Esophagus squamous epithelium (tissue), 4 donors: ENCODE measurements at regions not wholly inside any gene's neighbourhood (a gene's known extent, or its start where the extent isn't known, plus 50 kb on each side); places are given as distances from the start of the nearest gene placed in this dataset.

ENCODE experiments used
- POLR2A ChIP-seq, 4 donors: fragments of 450-650 bp; IDR thresholded peaks; one replicate each; pipeline ENCODE4 v1.6.1; 2017; ENCODE audit warnings: antibody characterized with exemption in 4 of 4, mild to moderate bottlenecking in 4 of 4, moderate library complexity in 3 of 4
- TF ChIP-seq, protein P1 (sequence below), 6 experiments: fragments of 450-650 bp in 4 of 6; fragments of 200-600 bp in 2 of 6; sonication (generic) in 2 of 6; IDR thresholded peaks; one replicate each; pipeline ENCODE4 v1.5.1; 2016 to 2019; ENCODE audit warnings: antibody characterized with exemption in 6 of 6, mild to moderate bottlenecking in 4 of 6, moderate library complexity in 4 of 6

DNA sequence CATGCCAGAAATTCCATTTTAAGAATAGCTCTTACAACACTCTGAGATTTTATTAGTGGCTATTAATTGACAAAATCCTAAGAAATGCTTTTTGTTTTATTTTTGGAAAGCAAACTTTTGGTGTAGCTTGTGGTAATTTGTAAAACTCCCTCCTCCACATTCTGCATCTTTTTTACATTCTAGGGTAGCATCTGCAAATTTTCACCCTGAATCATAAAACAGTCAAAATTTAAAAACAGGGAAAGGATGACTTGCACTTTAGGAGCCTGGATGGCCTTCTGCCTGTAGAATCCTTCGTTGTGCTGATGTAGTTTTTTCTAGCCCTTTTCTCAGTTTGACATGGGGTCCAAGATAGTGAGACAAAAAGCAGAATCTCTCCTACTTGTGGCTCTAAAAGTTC is 316.1 kb downstream of the ADRA2A start:
- TF ChIP-seq, protein P1, sequence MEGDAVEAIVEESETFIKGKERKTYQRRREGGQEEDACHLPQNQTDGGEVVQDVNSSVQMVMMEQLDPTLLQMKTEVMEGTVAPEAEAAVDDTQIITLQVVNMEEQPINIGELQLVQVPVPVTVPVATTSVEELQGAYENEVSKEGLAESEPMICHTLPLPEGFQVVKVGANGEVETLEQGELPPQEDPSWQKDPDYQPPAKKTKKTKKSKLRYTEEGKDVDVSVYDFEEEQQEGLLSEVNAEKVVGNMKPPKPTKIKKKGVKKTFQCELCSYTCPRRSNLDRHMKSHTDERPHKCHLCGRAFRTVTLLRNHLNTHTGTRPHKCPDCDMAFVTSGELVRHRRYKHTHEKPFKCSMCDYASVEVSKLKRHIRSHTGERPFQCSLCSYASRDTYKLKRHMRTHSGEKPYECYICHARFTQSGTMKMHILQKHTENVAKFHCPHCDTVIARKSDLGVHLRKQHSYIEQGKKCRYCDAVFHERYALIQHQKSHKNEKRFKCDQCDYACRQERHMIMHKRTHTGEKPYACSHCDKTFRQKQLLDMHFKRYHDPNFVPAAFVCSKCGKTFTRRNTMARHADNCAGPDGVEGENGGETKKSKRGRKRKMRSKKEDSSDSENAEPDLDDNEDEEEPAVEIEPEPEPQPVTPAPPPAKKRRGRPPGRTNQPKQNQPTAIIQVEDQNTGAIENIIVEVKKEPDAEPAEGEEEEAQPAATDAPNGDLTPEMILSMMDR (IDR thresholded peaks at IDR 0.05), result no peak
- TF ChIP-seq POLR2A (IDR thresholded peaks at IDR 0.05), result no peak
